ENCODE measurements at regions not wholly inside any gene's neighbourhood (a gene's known extent, or its start where the extent isn't known, plus 50 kb on each side); places are given as distances from the start of the nearest gene placed in this dataset.

GRCh38 chr4:175215208-175215607 is 297.1 kb downstream of the ADAM29 start:
- no peak for DNase-seq
- no peak overlapping the region for H3K4me3 Mint-ChIP-seq
- peaks cover 10 to 22% of the 10 kb centered on the region in 2 donors for H3K9me3 Mint-ChIP-seq
- no peaks in the 10 kb centered on the region for H3K4me1 Mint-ChIP-seq
- no peak for ATAC-seq
- H3K27ac Mint-ChIP-seq, result no peak overlapping the region
- no peaks in the 10 kb centered on the region for H3K27me3 Mint-ChIP-seq

- no peak overlapping the region for H3K4me3 Mint-ChIP-seq
- peaks cover 10 to 22% of the 10 kb centered on the region in 2 donors for H3K9me3 Mint-ChIP-seq
- no peak for ATAC-seq
- no peaks in the 10 kb centered on the region for H3K27me3 Mint-ChIP-seq
- DNase-seq, result no peak
- no peaks in the 10 kb centered on the region for H3K4me1 Mint-ChIP-seq
- H3K27ac Mint-ChIP-seq, result no peak overlapping the region
These were observed 297.5 kb downstream of the ADAM29 start for GRCh38 chr4:175215657-175216056.

GRCh38 chr4:175229154-175229553 is 311.0 kb downstream of the ADAM29 start:
- ATAC-seq, result no peak
- H3K4me1 Mint-ChIP-seq, result no peaks in the 10 kb centered on the region

GRCh38 chr4:175234162-175234561 is 316.0 kb downstream of the ADAM29 start:
- no peaks in the 10 kb centered on the region for H3K27me3 Mint-ChIP-seq
- H3K4me3 Mint-ChIP-seq, result no peak overlapping the region
- DNase-seq (no peak), ATAC-seq (no peak)
- no peaks in the 10 kb centered on the region for H3K4me1 Mint-ChIP-seq
- no peak overlapping the region for H3K27ac Mint-ChIP-seq
- no peaks in the 10 kb centered on the region for H3K9me3 Mint-ChIP-seq

More at GRCh38 chr4:175229154-175229553, 311.0 kb downstream of the ADAM29 start:
- Mint-ChIP-seq H3K27me3 (no peaks in the 10 kb centered on the region), H3K9me3 (no peaks in the 10 kb centered on the region), H3K4me3 (no peak overlapping the region), H3K27ac (no peak overlapping the region)
- no peak for DNase-seq

GRCh38 chr4:175238827-175239517 is 320.8 kb downstream of the ADAM29 start:
- Mint-ChIP-seq H3K4me3 (no peak overlapping the region), H3K27ac (no peak overlapping the region), H3K27me3 (no peaks in the 10 kb centered on the region), H3K9me3 (peaks cover 0 to 5% of the 10 kb centered on the region in 2 donors), H3K4me1 (no peaks in the 10 kb centered on the region)
- no peak for DNase-seq
- ATAC-seq, result no peak

GRCh38 chr4:175246941-175247340 is 328.8 kb downstream of the ADAM29 start:
- no peaks in the 10 kb centered on the region for H3K4me1 Mint-ChIP-seq
- ATAC-seq, result no peak
- peaks cover 0 to 19% of the 10 kb centered on the region in 2 donors for H3K9me3 Mint-ChIP-seq
- no peak overlapping the region for H3K27ac Mint-ChIP-seq
- H3K27me3 Mint-ChIP-seq, result no peaks in the 10 kb centered on the region
- H3K4me3 Mint-ChIP-seq, result no peak overlapping the region
- no peak for DNase-seq

GRCh38 chr4:175252642-175253041 is 334.5 kb downstream of the ADAM29 start:
- ATAC-seq (no peak), DNase-seq (no peak)
- Mint-ChIP-seq H3K27me3 (no peaks in the 10 kb centered on the region), H3K27ac (no peak overlapping the region), H3K4me3 (no peak overlapping the region), H3K4me1 (no peaks in the 10 kb centered on the region), H3K9me3 (peaks cover 5 to 12% of the 10 kb centered on the region in 2 donors)

- Mint-ChIP-seq H3K4me3 (no peak overlapping the region), H3K27ac (no peak overlapping the region), H3K9me3 (peaks cover 5 to 12% of the 10 kb centered on the region in 2 donors), H3K4me1 (no peaks in the 10 kb centered on the region), H3K27me3 (no peaks in the 10 kb centered on the region)
- DNase-seq (no peak), ATAC-seq (peak; percentile 35)
These were observed 335.2 kb downstream of the ADAM29 start for GRCh38 chr4:175253184-175253902.

- Mint-ChIP-seq H3K4me1 (no peaks in the 10 kb centered on the region), H3K27ac (no peak overlapping the region), H3K27me3 (no peaks in the 10 kb centered on the region), H3K4me3 (no peak overlapping the region), H3K9me3 (no peaks in the 10 kb centered on the region)
- DNase-seq (no peak), ATAC-seq (no peak)
These were observed 345.4 kb downstream of the ADAM29 start for GRCh38 chr4:175263537-175263936.

- ATAC-seq, result no peak
- Mint-ChIP-seq H3K4me3 (no peak overlapping the region), H3K27ac (no peak overlapping the region), H3K4me1 (no peaks in the 10 kb centered on the region), H3K27me3 (no peaks in the 10 kb centered on the region), H3K9me3 (no peaks in the 10 kb centered on the region)
- DNase-seq, result no peak
These were observed 353.0 kb downstream of the ADAM29 start for GRCh38 chr4:175271010-175271630.

GRCh38 chr4:175273995-175274753 is 356.0 kb downstream of the ADAM29 start:
- ATAC-seq (no peak), DNase-seq (no peak)
- no peak overlapping the region for H3K27ac Mint-ChIP-seq
- no peaks in the 10 kb centered on the region for H3K27me3 Mint-ChIP-seq
- no peaks in the 10 kb centered on the region for H3K4me1 Mint-ChIP-seq
- H3K4me3 Mint-ChIP-seq, result no peak overlapping the region
- H3K9me3 Mint-ChIP-seq, result peaks cover 0 to 5% of the 10 kb centered on the region in 2 donors

GRCh38 chr4:175277816-175278215 is 359.7 kb downstream of the ADAM29 start:
- Mint-ChIP-seq H3K27ac (no peak overlapping the region), H3K4me3 (no peak overlapping the region), H3K27me3 (no peaks in the 10 kb centered on the region), H3K9me3 (peaks cover 0 to 5% of the 10 kb centered on the region in 2 donors), H3K4me1 (no peaks in the 10 kb centered on the region)
- ATAC-seq (no peak), DNase-seq (no peak)

- H3K4me3 Mint-ChIP-seq, result no peak overlapping the region
- H3K4me1 Mint-ChIP-seq, result no peaks in the 10 kb centered on the region
- no peaks in the 10 kb centered on the region for H3K27me3 Mint-ChIP-seq
- no peak for DNase-seq
- no peak for ATAC-seq
- no peak overlapping the region for H3K27ac Mint-ChIP-seq
- peaks cover 2 to 5% of the 10 kb centered on the region in 2 donors for H3K9me3 Mint-ChIP-seq
These were observed 362.0 kb downstream of the ADAM29 start for GRCh38 chr4:175280153-175280552.

GRCh38 chr4:175281894-175282293 is 363.7 kb downstream of the ADAM29 start:
- ATAC-seq (no peak), DNase-seq (no peak)
- Mint-ChIP-seq H3K4me3 (no peak overlapping the region), H3K9me3 (peaks cover 5 to 6% of the 10 kb centered on the region in 2 donors), H3K27ac (no peak overlapping the region), H3K27me3 (no peaks in the 10 kb centered on the region), H3K4me1 (no peaks in the 10 kb centered on the region)

- H3K4me3 Mint-ChIP-seq, result no peak overlapping the region
- DNase-seq, result no peak
- no peak for ATAC-seq
- no peaks in the 10 kb centered on the region for H3K27me3 Mint-ChIP-seq
- no peak overlapping the region for H3K27ac Mint-ChIP-seq
- no peaks in the 10 kb centered on the region for H3K4me1 Mint-ChIP-seq
- peaks cover 2 to 8% of the 10 kb centered on the region in 2 donors for H3K9me3 Mint-ChIP-seq
These were observed 364.2 kb downstream of the ADAM29 start for GRCh38 chr4:175282407-175282806.
